ENCODE measurements at regions not wholly inside any gene's neighbourhood (a gene's known extent, or its start where the extent isn't known, plus 50 kb on each side); places are given as distances from the start of the nearest gene placed in this dataset.
"Not testable (repeated sequence)": the region's sequence is repeated elsewhere in the genome, so short reads cannot be mapped to it uniquely, and the experiment has no call there.

GRCh38 chr4:91997045-91997444 lies 306.7 kb upstream of the GRID2 start:
- H3K27ac ChIP-seq, result no peak overlapping the region
- TF ChIP-seq CTCF (conservative IDR thresholded peaks at IDR 0.05), result no peak
- TF ChIP-seq ZFX (IDR thresholded peaks at IDR 0.05), result no peak

DNA sequence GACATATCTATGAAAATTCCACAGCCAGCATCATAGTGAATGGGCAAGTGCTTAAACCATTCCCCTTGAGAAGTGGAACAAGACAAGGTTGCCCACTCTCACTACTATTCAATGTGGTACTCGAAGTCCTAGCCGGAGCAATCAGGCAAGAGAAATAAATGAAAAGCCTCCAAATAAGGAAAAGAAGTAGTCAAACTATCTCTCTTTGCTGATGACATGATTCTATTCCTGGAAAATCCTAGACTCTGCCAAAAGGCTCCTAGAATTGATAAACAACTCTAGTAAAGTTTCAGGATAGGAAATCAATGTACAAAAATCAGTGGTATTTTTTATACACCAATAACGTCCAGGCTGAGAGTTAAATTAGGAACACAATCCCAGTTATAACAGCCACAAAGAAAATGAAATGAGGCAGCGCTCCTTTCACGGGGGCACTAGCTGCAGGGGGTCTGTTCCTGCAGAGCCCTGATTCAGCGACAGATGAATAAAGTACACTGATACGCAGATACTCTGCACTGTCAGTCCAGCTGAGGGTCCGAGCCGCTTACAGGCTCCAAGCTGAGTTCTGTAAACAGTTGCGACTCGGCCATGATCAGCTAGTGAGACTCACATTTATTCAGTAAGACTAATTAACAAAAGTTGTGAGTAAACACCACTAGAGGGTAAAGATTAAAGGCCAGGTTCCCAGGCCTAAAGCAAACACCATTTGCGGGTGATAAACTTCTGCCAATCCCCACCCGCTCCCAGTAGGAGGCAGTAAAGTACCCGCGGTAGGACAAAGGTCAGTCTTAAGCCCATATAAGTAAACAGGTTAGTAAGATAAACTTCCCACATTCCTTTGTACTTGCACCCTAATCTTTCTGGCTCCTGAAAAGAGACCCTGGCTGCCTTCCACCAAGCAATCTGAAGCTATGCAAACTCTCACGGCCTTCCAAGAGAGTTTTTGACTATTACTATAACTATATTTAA lies 290.6 kb upstream of the GRID2 start:
- H3K27ac ChIP-seq, result no peak overlapping the region
- no peak for TF ChIP-seq ZFX (IDR thresholded peaks at IDR 0.05)
- TF ChIP-seq CTCF (conservative IDR thresholded peaks at IDR 0.05), result peak; percentile 52

DNA sequence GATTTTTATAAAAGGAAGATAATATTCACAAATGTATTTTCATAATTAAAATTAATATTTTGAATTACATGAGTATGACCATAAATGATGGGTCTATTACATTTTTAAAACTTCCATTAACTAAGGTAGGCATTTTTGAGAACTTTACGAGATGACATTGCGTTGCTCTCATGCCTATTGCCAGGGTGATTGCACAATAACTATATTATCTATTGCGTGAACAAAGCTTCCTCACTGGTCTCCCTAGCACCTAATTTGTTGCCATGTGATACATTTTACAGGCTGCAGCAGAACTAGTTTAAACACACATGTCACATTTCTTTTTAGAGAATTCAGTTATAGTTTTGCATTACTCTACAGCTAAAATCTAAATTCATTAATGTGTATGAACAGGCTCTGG lies 289.7 kb upstream of the GRID2 start:
- H3K27ac ChIP-seq, result no peak overlapping the region
- TF ChIP-seq CTCF (conservative IDR thresholded peaks at IDR 0.05) (no peak), ZFX (IDR thresholded peaks at IDR 0.05) (no peak)

DNA sequence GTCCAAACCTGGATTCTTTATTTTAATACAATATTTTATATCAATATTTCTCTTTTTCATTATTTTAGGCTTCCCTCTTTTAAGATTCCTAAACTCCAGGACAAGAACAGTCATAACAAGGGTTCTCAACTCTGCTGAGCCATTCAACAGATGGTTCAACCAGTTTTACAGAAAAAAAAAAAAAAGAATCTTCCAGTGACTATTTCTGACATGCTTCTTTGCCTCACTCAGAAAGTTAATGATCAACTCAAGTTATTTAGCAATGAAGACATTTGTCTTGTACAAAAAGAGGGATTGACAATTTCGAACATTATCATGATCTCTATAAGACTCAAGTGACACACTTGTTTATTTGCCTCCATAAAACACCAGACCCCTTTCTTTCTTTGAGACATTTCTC lies 282.6 kb upstream of the GRID2 start:
- H3K27ac ChIP-seq, result no peak overlapping the region
- no peak for TF ChIP-seq CTCF (conservative IDR thresholded peaks at IDR 0.05)
- no peak for TF ChIP-seq ZFX (IDR thresholded peaks at IDR 0.05)

DNA sequence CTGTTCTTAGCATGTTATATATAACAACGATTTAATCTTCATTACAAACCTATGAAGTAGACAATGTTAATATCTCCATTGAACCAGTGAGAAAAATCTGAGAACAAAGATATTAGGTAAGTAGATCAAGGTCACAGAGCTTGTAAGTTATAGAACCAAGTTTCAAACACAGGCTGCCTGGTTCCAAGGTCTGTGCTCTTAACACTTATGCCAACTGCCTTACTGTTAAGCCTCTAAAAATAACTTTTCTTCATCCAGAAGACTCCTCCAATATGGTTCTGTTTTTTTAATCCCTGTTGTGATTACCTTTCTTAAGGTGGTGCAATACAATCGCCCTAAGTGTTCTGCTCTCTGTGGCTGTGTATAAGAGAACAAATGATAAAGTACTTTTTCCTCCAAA lies 282.0 kb upstream of the GRID2 start:
- no peak overlapping the region for H3K27ac ChIP-seq
- TF ChIP-seq ZFX (IDR thresholded peaks at IDR 0.05), result no peak
- TF ChIP-seq CTCF (conservative IDR thresholded peaks at IDR 0.05), result no peak

DNA sequence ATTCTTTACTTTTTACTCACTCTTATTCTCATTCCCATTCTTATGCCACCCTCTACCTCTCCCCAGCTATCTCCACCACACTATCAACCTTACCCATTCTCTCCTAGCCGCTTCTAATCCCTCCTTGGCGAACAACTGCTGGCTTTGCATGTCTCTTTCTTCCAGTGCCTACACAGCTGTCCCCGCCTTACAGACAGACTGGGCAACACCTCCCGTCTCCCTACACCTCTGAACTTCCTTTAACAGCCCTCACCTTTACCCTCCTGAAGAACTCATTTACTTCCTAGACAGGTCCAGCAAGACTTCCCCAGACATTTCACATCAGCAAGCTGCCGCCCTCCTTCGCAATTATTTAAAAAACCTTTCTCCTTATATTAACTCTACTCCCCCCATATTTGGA lies 274.9 kb upstream of the GRID2 start:
- not testable (repeated sequence) for H3K27ac ChIP-seq

- H3K27ac ChIP-seq, result no peak overlapping the region
- no peak for TF ChIP-seq CTCF (conservative IDR thresholded peaks at IDR 0.05)
- no peak for TF ChIP-seq ZFX (IDR thresholded peaks at IDR 0.05)
These were observed 271.9 kb upstream of the GRID2 start for GRCh38 chr4:92031825-92032224.

- no peak overlapping the region for H3K27ac ChIP-seq
- TF ChIP-seq CTCF (conservative IDR thresholded peaks at IDR 0.05), result no peak
- no peak for TF ChIP-seq ZFX (IDR thresholded peaks at IDR 0.05)
These were observed 268.1 kb upstream of the GRID2 start for GRCh38 chr4:92035666-92036065.
